Transverse colon (tissue), 4 donors: ENCODE measurements at regions not wholly inside any gene's neighbourhood (a gene's known extent, or its start where the extent isn't known, plus 50 kb on each side); places are given as distances from the start of the nearest gene placed in this dataset.

Experiments
- DNase-seq: peaks from one replicate; pipeline ENCODE4 v3.0.0-alpha.2; 2019
- H3K27ac ChIP-seq, 4 donors: fragments of 200-600 bp; sonication (generic); 2 replicates each; pipeline ENCODE4 v1.5.1; 2016 to 2018; ENCODE audit warnings: inconsistent platforms in 4 of 4
- H3K27me3 ChIP-seq: fragments of 200-600 bp; sonication (generic); 2 replicates; pipeline ENCODE4 v1.5.1; 2017; ENCODE audit warnings: inconsistent platforms
- H3K36me3 ChIP-seq, 4 donors: fragments of 200-600 bp; sonication (generic); 2 replicates each; pipeline ENCODE4 v1.5.1; 2017 to 2019; ENCODE audit warnings: inconsistent platforms in 4 of 4
- H3K4me1 ChIP-seq, 4 donors: fragments of 200-600 bp; sonication (generic); 2 replicates each; pipeline ENCODE4 v1.5.1; 2017 to 2020; ENCODE audit warnings: inconsistent platforms in 4 of 4
- H3K4me3 ChIP-seq, 4 donors: fragments of 200-600 bp; sonication (generic); 1 replicate in 1 of 4; 2 replicates in 3 of 4; pipeline versions ENCODE4 v1.5.1 to v1.6.1; 2017 to 2019; ENCODE audit warnings: inconsistent platforms in 4 of 4
- H3K9me3 ChIP-seq, 2 donors: fragments of 200-600 bp; sonication (generic); 2 replicates each; pipeline ENCODE4 v1.5.1; 2017 to 2019; ENCODE audit warnings: inconsistent platforms in 2 of 2
- CTCF ChIP-seq, 5 experiments: fragments of 200-600 bp in 3 of 5; fragments of 450-650 bp in 2 of 5; sonication (generic) in 3 of 5; IDR thresholded peaks; 1 replicate in 2 of 5; 2 replicates in 3 of 5; pipeline ENCODE4 v1.5.1; 2016 to 2017; ENCODE audit warnings: antibody characterized with exemption in 5 of 5, inconsistent platforms in 3 of 5, mild to moderate bottlenecking in 2 of 5, moderate library complexity in 1 of 5
- EP300 ChIP-seq: sonication (generic); formaldehyde crosslinking; IDR thresholded peaks from one replicate; pipeline ENCODE4 v1.6.1; 2017; ENCODE audit warnings: antibody characterized with exemption, low read depth
- POLR2A ChIP-seq: fragments of 450-650 bp; IDR thresholded peaks from one replicate; pipeline ENCODE4 v1.6.1; 2016; ENCODE audit warnings: antibody characterized with exemption, mild to moderate bottlenecking, moderate library complexity
- POLR2AphosphoS5 ChIP-seq, 3 donors: sonication (generic); formaldehyde crosslinking; IDR thresholded peaks; one replicate each; pipeline ENCODE4 v1.6.1; 2016; ENCODE audit warnings: antibody characterized with exemption in 3 of 3
- WGBS, 2 donors: methylation state at CpG; one replicate each; pipeline ENCODE4 v1.1.5; 2018; ENCODE audit warnings: low coverage in 1 of 2; 5-methylcytosine and 5-hydroxymethylcytosine counted together
- in situ Hi-C, 4 donors: fragments of 200-750 bp; cut with MboI; loops; one replicate each; pipeline versions ENCODE4 v1.15.0 to v1.15.1; 2017; ENCODE audit warnings: low sequenced_read_pairs in 3 of 4, low pct_ligation_motif_present in 1 of 4, low pct_unique_long_range_greater_than_20kb in 1 of 4
- intact Hi-C: fragments of 100-400 bp; cut with DNase I; formaldehyde crosslinking; loops from one replicate; pipeline ENCODE4 v1.15.1; 2023; ENCODE audit warnings: low total_unique reads

- WGBS, 2 donors, result 92 to 94% methylated on average over 2 to 5 of the region's 5 CpGs
Measured at GRCh38 chr10:86579883-86580520, 58.4 kb upstream of the WAPL start.

GRCh38 chr10:86580521-86580891, 58.9 kb upstream of the WAPL start:
- H3K27me3 ChIP-seq, result no peaks in the 10 kb centered on the region
- H3K27ac ChIP-seq, result no peak overlapping the region
- 56 to 59% methylated on average over 1 of the region's 1 CpG for WGBS, 2 donors
- H3K36me3 ChIP-seq, result no peaks in the 10 kb centered on the region
- no peaks in the 10 kb centered on the region for H3K9me3 ChIP-seq
- in situ Hi-C loops (loop anchor here in 2 of 4 donors (10.0 to 25.0 kb wide), 2 partner anchors 186 to 193 kb away; no protein-coding TSS in a partner anchor), intact Hi-C loops (no loop called here)
- no peak for DNase-seq
- TF ChIP-seq POLR2A (no peak), CTCF (IDR thresholded peaks at IDR 0.05) (no peak), EP300 (no peak), POLR2AphosphoS5 (IDR thresholded peaks at IDR 0.05) (no peak)
- H3K4me1 ChIP-seq, result peaks cover 0 to 5% (median 4%) of the 10 kb centered on the region in 4 donors
- no peak overlapping the region for H3K4me3 ChIP-seq

More at GRCh38 chr10:86579883-86580520, 58.4 kb upstream of the WAPL start:
- no peaks in the 10 kb centered on the region for H3K9me3 ChIP-seq
- H3K4me3 ChIP-seq, result no peak overlapping the region
- H3K36me3 ChIP-seq, result no peaks in the 10 kb centered on the region
- in situ Hi-C loops, result loop anchor here in 2 of 4 donors (10.0 to 25.0 kb wide), 2 partner anchors 185 to 193 kb away; no protein-coding TSS in a partner anchor
- intact Hi-C loops, result no loop called here
- TF ChIP-seq EP300 (no peak), CTCF (IDR thresholded peaks at IDR 0.05) (no peak), POLR2A (no peak), POLR2AphosphoS5 (IDR thresholded peaks at IDR 0.05) (no peak)
- no peak overlapping the region for H3K27ac ChIP-seq
- H3K4me1 ChIP-seq, result peaks cover 0 to under 1% (median 0%) of the 10 kb centered on the region in 4 donors
- no peaks in the 10 kb centered on the region for H3K27me3 ChIP-seq
- DNase-seq, result no peak

- in situ Hi-C loops (loop anchor here in 2 of 4 donors (10.0 to 25.0 kb wide), 2 partner anchors 189 to 197 kb away; no protein-coding TSS in a partner anchor), intact Hi-C loops (no loop called here)
- Histone ChIP-seq H3K36me3 (no peaks in the 10 kb centered on the region), H3K4me3 (no peak overlapping the region), H3K27ac (no peak overlapping the region), H3K4me1 (peaks cover 0 to 7% (median 5%) of the 10 kb centered on the region in 4 donors), H3K27me3 (no peaks in the 10 kb centered on the region), H3K9me3 (no peaks in the 10 kb centered on the region)
- WGBS, 2 donors, result 69% methylated on average over 4 of the region's 4 CpGs; no CpG with 5 or more reads in 1 of the 2 donors
- TF ChIP-seq CTCF (IDR thresholded peaks at IDR 0.05) (no peak), EP300 (no peak), POLR2A (no peak), POLR2AphosphoS5 (IDR thresholded peaks at IDR 0.05) (no peak)
- no peak for DNase-seq
Measured at GRCh38 chr10:86583983-86584382, 62.4 kb upstream of the WAPL start.

- H3K27ac ChIP-seq, result no peak overlapping the region
- H3K27me3 ChIP-seq, result no peaks in the 10 kb centered on the region
- TF ChIP-seq CTCF (IDR thresholded peaks at IDR 0.05), result peak; percentile 93 to 96 (median 95)
- no peak for TF ChIP-seq POLR2A
- TF ChIP-seq POLR2AphosphoS5 (IDR thresholded peaks at IDR 0.05), result no peak
- TF ChIP-seq EP300, result no peak
Measured at GRCh38 chr10:86585037-86585929, 63.7 kb upstream of the WAPL start.

More at GRCh38 chr10:86585037-86585929, 63.7 kb upstream of the WAPL start:
- H3K4me1 ChIP-seq, result peaks cover 0 to 7% (median 5%) of the 10 kb centered on the region in 4 donors
- WGBS, 2 donors, result 34 to 35% methylated on average over 6 to 13 of the region's 13 CpGs
- peak; percentile 76 for DNase-seq
- in situ Hi-C loops, result loop anchor here (5.0 to 25.0 kb wide), 3 partner anchors 188 to 198 kb away; no protein-coding TSS in a partner anchor
- no peak overlapping the region for H3K4me3 ChIP-seq
- intact Hi-C loops, result loop anchor here (5.0 kb wide), 1 partner anchor 188 kb away; no protein-coding TSS in a partner anchor
- H3K36me3 ChIP-seq, result no peaks in the 10 kb centered on the region
- H3K9me3 ChIP-seq, result no peaks in the 10 kb centered on the region
